Glomerular visceral epithelial cell (primary cell): ENCODE measurements at regions not wholly inside any gene's neighbourhood (a gene's known extent, or its start where the extent isn't known, plus 50 kb on each side); places are given as distances from the start of the nearest gene placed in this dataset.
"Not testable (repeated sequence)": the region's sequence is repeated elsewhere in the genome, so short reads cannot be mapped to it uniquely, and the experiment has no call there.

ENCODE experiments used
- DNase-seq: peaks from one replicate; pipeline ENCODE4 v3.0.0-alpha.2; 2016; ENCODE audit errors: extremely low spot score

DNA sequence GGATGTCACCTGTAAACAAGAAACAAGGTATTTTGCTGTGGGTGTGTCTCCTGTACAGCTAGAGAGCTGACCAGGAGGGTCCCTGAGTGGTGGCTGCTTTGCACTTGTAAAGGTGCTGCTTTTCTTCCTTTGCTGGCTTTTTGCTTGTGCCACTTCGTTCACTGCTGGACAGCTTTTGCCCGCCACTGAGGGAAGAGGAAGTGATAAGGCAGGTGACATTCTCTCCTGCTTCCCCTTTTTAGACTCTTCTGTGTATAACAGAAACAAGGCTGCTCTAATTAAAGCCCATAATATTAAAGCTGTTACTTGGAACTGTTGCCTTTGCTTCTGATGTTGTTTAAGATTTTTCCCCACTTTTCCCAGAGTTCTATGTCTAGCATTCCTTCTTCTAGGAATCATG is 218.6 kb upstream of the TSPY4 start:
- DNase-seq = no peak

- no peak for DNase-seq
Measured at GRCh38 chrY:9124623-9125022, 212.6 kb upstream of the TSPY4 start.

- peak; percentile 39 for DNase-seq
Measured at GRCh38 chrY:9126545-9126944, 210.7 kb upstream of the TSPY4 start.

- peak; percentile 31 for DNase-seq
Measured at GRCh38 chrY:9143366-9143765, 193.9 kb upstream of the TSPY4 start.

GRCh38 chrY:9154552-9154951 is 182.7 kb upstream of the TSPY4 start:
- not testable (repeated sequence) for DNase-seq

GRCh38 chrY:9155721-9156120 is 181.5 kb upstream of the TSPY4 start:
- no peak for DNase-seq

DNA sequence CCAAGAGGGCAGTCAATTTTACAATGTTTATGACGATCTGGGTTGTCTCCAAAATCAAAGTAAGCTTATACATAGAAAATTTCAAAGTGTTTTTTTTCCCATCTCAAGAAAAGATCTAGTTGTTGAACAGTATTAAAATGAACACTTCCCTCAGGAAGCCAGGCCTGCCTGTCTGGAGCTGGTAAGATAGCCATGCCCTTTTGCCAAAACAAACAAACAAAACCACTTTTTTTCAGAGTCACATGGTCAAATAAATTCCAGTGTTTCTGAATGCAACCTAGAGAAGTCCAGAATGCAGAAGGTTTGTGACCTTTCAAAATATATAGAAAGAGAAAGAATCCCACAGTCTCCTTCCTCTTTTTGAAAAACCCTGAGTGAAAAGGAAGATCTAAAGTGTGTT is 178.6 kb upstream of the TSPY4 start:
- DNase-seq = peak; percentile 6

DNA sequence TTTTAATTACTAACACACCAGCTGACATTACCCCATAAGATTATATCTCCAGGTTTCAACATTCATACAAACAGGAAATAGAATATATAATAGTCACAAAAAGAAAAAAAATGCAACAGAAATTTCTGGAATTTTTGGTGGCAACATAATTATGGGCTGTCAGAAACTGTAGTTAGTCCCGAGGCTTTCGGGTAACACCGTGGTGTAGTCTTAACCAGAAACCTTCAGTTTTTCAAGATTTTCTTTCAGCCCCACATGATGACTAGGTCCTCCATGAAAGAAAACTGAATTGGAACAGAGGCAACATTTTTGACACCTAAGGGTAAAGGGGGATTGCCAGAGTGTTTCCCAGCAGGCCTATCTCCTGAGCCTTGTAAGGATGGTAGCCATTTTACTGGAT is 176.9 kb upstream of the TSPY4 start:
- not testable (repeated sequence) for DNase-seq

GRCh38 chrY:9160976-9161375 is 176.3 kb upstream of the TSPY4 start:
- DNase-seq = peak; percentile 47

DNA sequence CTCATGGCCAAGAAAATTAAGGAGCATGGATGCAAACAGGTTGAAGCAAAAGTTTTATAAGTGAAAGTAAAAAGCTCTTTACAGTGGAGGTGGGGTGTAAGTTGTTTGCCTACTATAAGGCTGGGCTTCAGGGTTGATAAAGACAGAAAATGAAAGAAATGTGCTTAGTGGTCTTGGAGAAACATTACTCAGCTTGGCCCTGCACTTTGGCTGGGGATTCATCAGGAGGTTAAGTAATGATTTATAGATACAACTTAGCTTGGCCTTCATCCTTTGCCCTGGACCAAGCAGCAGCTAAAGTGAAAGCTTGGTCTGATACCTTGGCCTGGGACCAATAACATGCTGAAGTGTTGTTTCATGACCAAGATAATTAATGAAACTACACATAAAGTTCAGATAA is 175.3 kb upstream of the TSPY4 start:
- DNase-seq = peak; percentile 72

- DNase-seq = peak; percentile 1
Measured at GRCh38 chrY:9162424-9162823, 174.8 kb upstream of the TSPY4 start.

DNA sequence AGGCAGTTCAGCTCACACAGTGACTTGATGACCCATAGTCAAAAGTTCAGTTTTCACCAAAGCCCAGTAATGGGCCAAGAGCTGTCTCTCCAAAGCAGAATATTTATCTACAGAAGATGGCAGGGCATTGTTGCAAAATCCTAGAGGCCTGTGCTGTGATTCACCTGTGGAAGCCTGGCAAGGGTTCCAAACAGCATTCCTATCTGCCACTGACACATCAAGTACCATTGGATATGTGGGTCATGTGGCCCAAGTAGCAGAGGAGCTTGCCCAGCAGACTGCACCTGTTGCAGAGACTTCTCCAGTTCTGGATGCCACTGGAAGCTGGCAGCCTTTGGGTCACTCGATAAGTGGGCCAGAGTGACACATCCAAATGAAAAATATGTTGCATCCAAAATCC is 159.6 kb upstream of the TSPY4 start:
- DNase-seq = not testable (repeated sequence)

DNA sequence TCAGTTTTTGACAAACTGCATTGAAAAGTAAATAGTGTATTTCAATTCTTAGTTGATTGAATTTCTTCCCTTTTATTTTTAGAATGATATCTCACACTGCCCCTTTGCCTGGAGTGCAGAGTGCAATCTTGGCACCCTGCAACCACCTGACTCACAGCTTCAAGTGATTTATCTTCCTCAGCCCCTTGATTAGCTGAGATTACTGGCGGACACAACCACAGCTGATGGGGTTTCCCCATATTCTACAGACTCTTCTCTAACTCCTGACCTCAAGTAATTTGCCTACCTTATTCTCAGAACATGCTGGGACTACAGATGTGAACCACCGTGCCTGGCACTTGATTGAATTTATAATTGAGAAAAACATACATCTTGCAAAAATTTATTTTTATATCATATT is 152.4 kb upstream of the TSPY4 start:
- peak; percentile 56 for DNase-seq

GRCh38 chrY:9207082-9207481 is 130.2 kb upstream of the TSPY4 start:
- not testable (repeated sequence) for DNase-seq

GRCh38 chrY:9226409-9226808 is 110.9 kb upstream of the TSPY4 start:
- no peak for DNase-seq

GRCh38 chrY:9257255-9257654 is 80.0 kb upstream of the TSPY4 start:
- no peak for DNase-seq

- no peak for DNase-seq
Measured at GRCh38 chrY:9257725-9258124, 79.5 kb upstream of the TSPY4 start.

- peak; percentile 63 for DNase-seq
Measured at GRCh38 chrY:9259368-9259767, 77.9 kb upstream of the TSPY4 start.

DNA sequence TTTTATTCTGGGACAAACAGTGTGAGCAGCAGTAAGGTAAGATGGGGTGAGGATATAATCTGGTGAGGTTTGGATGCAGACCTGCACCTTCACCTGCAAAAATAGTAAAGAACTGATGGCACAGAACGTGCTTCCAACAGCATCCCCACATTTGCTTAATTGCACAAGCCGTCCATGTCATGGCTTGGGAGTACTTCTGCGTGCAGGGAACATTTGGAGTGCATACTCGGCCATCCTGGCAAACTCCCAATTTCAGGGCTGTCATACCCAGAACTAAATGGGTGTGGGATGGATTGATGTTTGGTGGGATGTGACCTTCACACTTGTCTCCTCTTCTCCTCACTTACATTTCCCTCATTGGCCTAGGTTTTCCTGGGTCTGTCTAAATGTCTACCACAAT is 76.8 kb upstream of the TSPY4 start:
- DNase-seq = no peak

DNA sequence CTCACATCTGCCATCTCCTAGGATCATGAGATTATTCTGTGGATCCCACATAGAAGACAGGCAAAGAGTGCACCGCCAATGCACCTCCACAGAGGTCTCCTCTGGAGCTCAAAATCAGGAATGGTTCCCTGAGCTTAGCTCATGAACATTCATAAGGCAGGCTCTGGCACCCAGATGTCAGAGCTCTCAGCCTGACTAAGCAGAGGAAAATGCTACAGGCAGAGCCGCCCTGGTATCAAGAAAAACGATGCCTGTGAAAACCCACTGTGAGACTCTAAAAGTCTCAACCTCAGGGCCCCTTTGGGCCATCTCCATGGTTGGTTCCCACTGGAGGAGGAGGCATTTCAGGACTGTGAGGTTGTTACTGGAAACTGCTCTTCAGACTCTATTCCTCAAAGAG is 71.7 kb upstream of the TSPY4 start:
- no peak for DNase-seq

DNA sequence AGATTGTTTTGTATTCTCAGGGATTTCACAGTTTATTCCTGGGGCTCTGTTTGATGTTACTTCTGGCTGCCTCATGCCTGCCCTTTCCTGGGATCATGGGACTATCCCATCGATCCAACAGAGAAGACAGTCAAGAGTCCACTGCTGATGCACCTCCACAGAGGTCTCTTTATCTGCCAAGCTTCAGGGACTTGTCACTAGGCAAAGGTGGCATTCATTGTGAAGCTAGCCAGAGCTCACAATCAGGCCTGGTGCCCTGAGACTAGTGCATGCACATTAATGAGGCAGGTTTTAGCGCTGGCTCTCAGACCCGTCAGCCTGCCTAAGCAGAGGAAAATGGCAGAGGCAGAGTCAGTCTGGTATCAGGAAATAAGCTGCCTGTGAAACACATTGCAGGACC is 66.9 kb upstream of the TSPY4 start:
- DNase-seq = not testable (repeated sequence)

DNA sequence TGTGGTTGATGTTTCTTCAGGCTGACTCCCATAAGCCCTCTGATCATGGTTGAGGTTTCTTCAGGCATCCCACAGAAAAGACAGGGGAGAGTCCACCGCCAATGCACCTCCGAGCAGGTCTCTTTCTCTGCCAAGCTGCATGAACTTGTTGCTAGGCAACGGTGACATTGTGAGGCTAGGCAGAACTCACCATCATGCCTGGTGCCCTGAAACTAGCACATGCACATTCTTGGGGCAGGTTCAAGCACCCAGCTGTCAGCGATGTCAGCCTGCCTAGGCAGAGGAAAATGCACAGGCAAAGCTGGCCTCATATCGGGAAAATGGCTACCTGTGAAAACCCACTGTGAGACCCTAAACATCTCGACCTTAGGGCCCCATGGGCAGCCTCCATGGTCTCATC is 64.4 kb upstream of the TSPY4 start:
- not testable (repeated sequence) for DNase-seq

DNA sequence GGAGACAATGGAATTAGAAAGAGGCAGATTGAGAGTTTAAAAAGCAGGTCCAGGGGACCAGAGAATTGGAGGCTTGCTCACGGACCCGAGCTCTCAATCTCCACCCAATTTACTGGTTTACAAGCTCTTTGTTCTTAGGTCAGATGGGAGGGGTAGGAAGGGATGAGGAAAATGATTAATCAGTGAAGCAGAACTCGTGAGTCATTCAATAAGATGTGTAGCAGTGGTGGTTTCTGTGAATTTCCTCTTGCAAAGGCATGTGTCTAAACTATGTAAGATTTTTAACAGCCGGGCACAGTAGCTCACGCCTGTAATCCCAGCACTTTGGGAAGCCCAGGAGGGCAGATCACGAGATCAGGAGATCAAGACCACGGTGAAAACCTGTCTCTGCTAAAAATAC is 58.4 kb upstream of the TSPY4 start:
- DNase-seq = peak; percentile 68
